ENCODE measurements at regions not wholly inside any gene's neighbourhood (a gene's known extent, or its start where the extent isn't known, plus 50 kb on each side); places are given as distances from the start of the nearest gene placed in this dataset.

DNA sequence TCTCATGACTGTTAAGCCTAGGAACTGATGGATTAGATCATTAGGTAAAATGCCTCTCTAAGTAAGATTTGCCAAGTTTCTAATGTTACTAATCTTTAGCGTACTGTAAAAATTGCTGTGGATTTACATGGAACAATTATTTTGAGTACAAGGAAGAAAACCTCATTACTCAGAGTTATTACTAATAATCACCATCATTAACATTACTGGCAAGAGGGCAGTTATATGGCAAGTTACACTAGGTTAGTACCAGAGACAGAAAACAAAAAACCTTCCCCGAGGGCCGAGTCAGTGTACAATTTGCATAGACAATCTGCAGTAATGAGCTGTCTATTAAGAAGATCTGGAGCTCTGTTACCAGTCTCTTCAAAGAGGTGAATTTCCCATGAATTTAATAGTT is 775.6 kb downstream of the GATA3 start:
- TF ChIP-seq, protein P1, sequence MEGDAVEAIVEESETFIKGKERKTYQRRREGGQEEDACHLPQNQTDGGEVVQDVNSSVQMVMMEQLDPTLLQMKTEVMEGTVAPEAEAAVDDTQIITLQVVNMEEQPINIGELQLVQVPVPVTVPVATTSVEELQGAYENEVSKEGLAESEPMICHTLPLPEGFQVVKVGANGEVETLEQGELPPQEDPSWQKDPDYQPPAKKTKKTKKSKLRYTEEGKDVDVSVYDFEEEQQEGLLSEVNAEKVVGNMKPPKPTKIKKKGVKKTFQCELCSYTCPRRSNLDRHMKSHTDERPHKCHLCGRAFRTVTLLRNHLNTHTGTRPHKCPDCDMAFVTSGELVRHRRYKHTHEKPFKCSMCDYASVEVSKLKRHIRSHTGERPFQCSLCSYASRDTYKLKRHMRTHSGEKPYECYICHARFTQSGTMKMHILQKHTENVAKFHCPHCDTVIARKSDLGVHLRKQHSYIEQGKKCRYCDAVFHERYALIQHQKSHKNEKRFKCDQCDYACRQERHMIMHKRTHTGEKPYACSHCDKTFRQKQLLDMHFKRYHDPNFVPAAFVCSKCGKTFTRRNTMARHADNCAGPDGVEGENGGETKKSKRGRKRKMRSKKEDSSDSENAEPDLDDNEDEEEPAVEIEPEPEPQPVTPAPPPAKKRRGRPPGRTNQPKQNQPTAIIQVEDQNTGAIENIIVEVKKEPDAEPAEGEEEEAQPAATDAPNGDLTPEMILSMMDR (conservative IDR thresholded peaks at IDR 0.05; ENCODE audit: low read depth, low read length): no peak
- TF ChIP-seq POLR2A (IDR thresholded peaks at IDR 0.05; ENCODE audit: low read depth, low read length) (no peak), MAFK (IDR thresholded peaks at IDR 0.05; ENCODE audit: low read depth, low read length) (no peak), MAZ (IDR thresholded peaks at IDR 0.05; ENCODE audit: borderline replicate concordance, low read depth, low read length) (no peak), RCOR1 (IDR thresholded peaks at IDR 0.05; ENCODE audit: insufficient replicate concordance, low read length) (no peak)

Data from IMR-90 (cell line).